HFF-Myc (cell line): ENCODE measurements at regions not wholly inside any gene's neighbourhood (a gene's known extent, or its start where the extent isn't known, plus 50 kb on each side); places are given as distances from the start of the nearest gene placed in this dataset.
"Not testable (repeated sequence)": the region's sequence is repeated elsewhere in the genome, so short reads cannot be mapped to it uniquely, and the experiment has no call there.

Experiments used
- DNase-seq: peaks from one replicate; pipeline ENCODE4 v3.0.0-alpha.2; 2011; ENCODE audit warnings: low read depth; ENCODE audit errors: extremely low read depth
- H3K4me3 ChIP-seq: replicated peaks from 2 replicates; pipeline ENCODE4 v1.5.1; 2011; ENCODE audit warnings: low read depth, mild to moderate bottlenecking, control low read depth, low read length
- TF ChIP-seq, protein P1 (sequence below): IDR thresholded peaks from 2 replicates; pipeline ENCODE4 v1.5.1; 2012; ENCODE audit warnings: mild to moderate bottlenecking, low read depth, low read length, control low read depth; ENCODE audit errors: missing control alignments

DNA sequence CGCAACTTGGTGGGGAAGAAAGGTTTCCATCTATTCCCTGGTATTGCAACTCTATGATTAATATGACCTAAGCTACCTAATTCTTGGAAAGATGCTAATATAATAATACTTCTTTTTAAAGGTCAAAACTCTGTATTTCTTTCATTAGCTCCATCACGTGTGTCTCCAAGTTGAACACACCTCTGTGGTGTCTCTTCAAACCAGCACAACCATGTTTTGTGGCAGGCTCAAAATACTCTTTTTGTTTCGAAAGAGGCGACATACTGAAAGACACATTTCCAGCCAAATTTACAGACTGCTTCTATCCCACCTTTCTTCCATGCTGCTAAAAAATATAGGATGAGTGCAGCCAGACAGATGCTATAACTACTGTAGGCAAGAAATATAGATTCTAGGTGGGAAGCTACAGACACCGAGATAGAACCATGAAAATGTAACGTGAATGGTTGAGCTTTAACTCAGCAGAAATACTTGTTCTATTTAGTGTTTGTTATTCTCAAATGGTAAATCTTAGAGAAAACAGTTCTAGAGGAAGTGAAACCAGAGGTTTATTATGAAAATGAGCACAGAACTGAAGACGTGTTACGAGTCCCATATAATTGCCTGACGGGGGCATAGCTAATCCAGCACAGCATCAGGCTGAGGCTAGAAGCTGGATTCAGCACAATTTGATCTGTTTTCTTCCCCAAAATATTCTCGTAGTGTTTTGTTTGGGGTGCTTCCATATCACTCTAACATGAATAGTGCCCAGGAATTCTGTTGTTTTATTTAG, 991.5 kb upstream of the FANCL start:
- TF ChIP-seq, protein P1, sequence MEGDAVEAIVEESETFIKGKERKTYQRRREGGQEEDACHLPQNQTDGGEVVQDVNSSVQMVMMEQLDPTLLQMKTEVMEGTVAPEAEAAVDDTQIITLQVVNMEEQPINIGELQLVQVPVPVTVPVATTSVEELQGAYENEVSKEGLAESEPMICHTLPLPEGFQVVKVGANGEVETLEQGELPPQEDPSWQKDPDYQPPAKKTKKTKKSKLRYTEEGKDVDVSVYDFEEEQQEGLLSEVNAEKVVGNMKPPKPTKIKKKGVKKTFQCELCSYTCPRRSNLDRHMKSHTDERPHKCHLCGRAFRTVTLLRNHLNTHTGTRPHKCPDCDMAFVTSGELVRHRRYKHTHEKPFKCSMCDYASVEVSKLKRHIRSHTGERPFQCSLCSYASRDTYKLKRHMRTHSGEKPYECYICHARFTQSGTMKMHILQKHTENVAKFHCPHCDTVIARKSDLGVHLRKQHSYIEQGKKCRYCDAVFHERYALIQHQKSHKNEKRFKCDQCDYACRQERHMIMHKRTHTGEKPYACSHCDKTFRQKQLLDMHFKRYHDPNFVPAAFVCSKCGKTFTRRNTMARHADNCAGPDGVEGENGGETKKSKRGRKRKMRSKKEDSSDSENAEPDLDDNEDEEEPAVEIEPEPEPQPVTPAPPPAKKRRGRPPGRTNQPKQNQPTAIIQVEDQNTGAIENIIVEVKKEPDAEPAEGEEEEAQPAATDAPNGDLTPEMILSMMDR, result no peak
- no peak overlapping the region for H3K4me3 ChIP-seq
- no peak for DNase-seq

DNA sequence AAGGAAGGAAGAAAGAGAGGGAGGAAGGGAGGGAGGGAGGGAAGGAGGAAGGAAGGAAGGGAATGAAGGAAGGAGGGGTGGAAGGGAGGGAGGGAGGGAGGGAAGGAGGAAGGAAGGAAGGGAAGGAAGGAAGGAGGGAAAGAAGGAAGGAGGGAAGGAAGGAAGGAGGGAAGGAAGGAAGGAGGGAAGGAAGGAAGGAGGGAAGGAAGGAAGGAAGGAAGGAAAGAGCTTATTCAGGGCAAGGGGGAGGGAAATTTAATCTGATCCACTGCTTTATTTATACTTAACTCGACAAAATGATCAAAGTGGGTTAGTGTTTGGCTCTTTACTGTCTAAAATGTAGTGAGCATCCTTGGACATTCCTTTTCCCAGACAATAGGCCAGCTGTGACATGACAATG, 985.2 kb upstream of the FANCL start:
- DNase-seq, H3K4me3 ChIP-seq: not testable (repeated sequence)

DNA sequence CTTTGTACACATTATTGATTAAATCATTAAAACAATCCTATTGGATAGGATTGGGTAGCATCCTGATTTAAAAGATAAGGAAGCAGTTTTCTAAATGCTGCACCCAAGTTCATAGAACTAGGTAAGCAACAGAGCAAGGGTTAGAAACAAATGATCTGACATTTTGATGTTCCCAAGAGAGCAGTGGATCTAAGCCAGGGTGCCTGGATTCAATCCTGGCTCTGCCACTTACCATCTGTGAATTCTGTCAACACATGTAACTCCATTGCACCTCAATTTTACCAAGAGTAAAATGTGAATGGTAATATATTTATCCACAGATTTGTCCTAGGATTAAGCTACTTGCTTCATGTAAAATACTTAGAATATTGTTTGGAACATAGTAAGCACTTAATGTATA, 982.6 kb upstream of the FANCL start:
- H3K4me3 ChIP-seq, result no peak overlapping the region
- TF ChIP-seq, protein P1, result no peak
- no peak for DNase-seq

DNA sequence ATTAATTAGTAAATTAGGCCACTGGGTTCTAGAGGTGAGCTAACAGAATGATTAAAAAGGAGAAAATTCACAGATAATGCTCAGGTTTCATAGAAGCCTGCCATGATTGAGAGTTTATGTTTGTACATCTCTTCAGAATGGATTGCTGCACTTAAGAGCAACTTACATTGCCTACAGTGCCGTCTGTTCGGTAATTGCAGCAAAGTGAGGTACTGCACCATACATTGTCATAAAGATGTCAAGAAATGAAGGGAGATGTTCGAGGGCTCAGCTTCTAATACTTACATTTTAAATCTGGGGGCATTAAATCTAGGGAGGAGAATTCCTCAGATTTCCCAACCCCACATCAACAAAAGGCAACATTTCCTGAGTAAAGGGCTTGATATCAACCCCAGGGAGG, 976.2 kb upstream of the FANCL start:
- DNase-seq, result no peak
- H3K4me3 ChIP-seq, result no peak overlapping the region
- TF ChIP-seq, protein P1, result no peak

DNA sequence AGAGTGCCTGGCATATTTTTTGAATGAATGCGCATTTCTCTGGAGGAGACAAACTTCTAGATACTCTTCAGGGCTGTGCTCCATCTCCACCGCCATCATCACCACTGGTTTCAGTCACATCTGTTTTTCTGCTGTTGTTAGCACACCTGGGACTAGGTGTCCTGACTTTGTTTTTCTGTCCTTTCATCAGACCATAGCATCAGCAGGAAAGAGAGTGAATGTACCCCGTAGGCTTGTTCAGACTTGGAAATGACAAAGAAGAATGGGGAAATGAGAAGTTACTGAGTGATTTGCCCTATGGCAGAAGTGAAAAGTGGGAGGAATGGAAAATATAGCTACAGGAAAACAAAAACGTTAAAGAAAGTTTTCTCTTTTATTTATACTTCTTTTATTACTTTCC, 965.2 kb upstream of the FANCL start:
- TF ChIP-seq, protein P1, result no peak
- H3K4me3 ChIP-seq, result no peak overlapping the region
- DNase-seq, result no peak

DNA sequence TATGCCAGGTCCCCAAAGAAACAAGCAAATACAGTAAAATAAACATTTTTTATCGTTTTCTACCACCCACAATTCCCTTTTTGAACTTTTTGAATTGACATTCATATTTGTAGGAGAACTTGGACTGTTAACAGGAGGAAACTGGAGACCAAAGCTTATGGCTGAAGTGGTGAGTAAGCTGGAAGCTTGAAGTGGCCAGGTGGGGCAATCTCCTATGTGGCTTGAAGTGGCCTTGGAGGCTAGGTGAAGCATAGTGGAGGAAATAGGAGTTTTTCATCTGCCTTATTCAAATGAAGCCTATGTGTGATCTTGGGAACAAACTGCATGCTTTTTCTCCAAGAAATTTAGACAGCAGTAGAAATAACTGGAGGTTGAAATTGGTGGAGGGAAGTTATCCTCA, 962.9 kb upstream of the FANCL start:
- no peak for DNase-seq
- H3K4me3 ChIP-seq, result no peak overlapping the region
- TF ChIP-seq, protein P1, result no peak

DNA sequence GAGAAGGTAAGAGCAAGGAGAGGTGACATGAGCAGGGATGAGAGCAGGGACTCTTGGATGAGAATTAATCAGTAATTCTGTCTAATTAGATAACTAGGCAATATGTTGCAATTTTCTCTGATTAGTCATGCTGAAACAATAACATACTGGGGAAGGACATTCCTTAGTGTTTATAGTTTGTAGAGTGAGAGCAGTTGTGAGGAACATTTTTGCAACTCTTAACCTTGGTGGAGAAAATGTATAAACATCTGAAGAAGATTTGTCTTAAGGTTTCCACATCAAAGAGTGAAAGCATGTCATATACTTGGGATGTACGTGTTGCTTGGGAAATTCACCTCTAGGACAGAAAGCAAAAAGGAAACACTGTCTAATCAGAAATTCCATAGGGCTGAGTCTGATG, 955.4 kb upstream of the FANCL start:
- no peak overlapping the region for H3K4me3 ChIP-seq
- DNase-seq, result no peak
- TF ChIP-seq, protein P1, result no peak
